GM12878 (cell line): ENCODE measurements at regions not wholly inside any gene's neighbourhood (a gene's known extent, or its start where the extent isn't known, plus 50 kb on each side); places are given as distances from the start of the nearest gene placed in this dataset.

Experiments used
- ATAC-seq: fragments of 200-7000 bp; cut with Tn5 transposase; 3 replicates; pipeline ENCODE4 v1.9.1; 2020; ENCODE audit warnings: mild to moderate bottlenecking, moderate library complexity
- BruUV-seq: library from RNA; stranded (reverse); fragments of 400-500 nt; replicated peaks from 2 replicates; lab custom pipeline; 2021; lab: Mats Ljungman, UMichigan
- CTCF ChIA-PET: fragments of 300-600 bp; sonication (Branson Sonifier 250); formaldehyde crosslinking; extraction: SDS; loops from one replicate; lab custom pipeline; 2021; ENCODE audit warnings: inconsistent platforms; lab: Yijun Ruan, JAX
- POLR2A ChIA-PET: fragments of 350-600 bp; formaldehyde crosslinking; extraction: SDS; loops from one replicate; lab custom pipeline; 2021; ENCODE audit warnings: inconsistent platforms; lab: Charles Lee
- RAD21 ChIA-PET: fragments of 300-600 bp; sonication (Branson Sonifier 250); formaldehyde crosslinking; loops from one replicate; lab custom pipeline; 2023; ENCODE audit warnings: antibody characterized with exemption; ENCODE audit not compliant: unreplicated experiment; lab: Charles Lee
- SMC1A ChIA-PET: fragments of 300-600 bp; sonication (Branson Sonifier 250); formaldehyde crosslinking; loops from one replicate; lab custom pipeline; 2023; ENCODE audit not compliant: unreplicated experiment, uncharacterized antibody; lab: Charles Lee
- DNase-seq: peaks from one replicate; pipeline ENCODE4 v3.0.0-alpha.2; 2011; ENCODE audit warnings: low read depth, low spot score
- FAIRE-seq: peaks from 3 replicates; lab custom pipeline; 2011; peaks lifted over from hg19 to GRCh38; lab: Jason Lieb, UNC
- H2AFZ ChIP-seq: 2 replicates; pipeline ENCODE4 v1.6.0; 2011; ENCODE audit warnings: low read depth, low read length, control low read depth; ENCODE audit not compliant: control insufficient read depth
- H3K27ac ChIP-seq: 2 replicates; pipeline ENCODE4 v1.5.1; 2011; ENCODE audit warnings: control low read depth; ENCODE audit not compliant: control insufficient read depth, insufficient read depth
- H3K27me3 ChIP-seq, 2 experiments: replicated peaks in 1 of 2; 2 replicates each; pipeline versions ENCODE4 v1.6.0 to v1.6.1; 2011; ENCODE audit warnings: low read length in 1 of 2; ENCODE audit not compliant: control insufficient read depth in 2 of 2, insufficient read depth in 2 of 2
- H3K36me3 ChIP-seq, 2 experiments: 2 replicates each; pipeline ENCODE4 v1.5.1; 2011; ENCODE audit warnings: low read length in 1 of 2; ENCODE audit not compliant: control insufficient read depth in 2 of 2, insufficient read depth in 2 of 2
- H3K4me1 ChIP-seq: 2 replicates; pipeline ENCODE4 v1.6.1; 2011; ENCODE audit warnings: mild to moderate bottlenecking, low read length, moderate library complexity, mixed read lengths; ENCODE audit not compliant: control insufficient read depth, insufficient read depth
- H3K4me2 ChIP-seq: 2 replicates; pipeline ENCODE4 v1.6.0; 2011; ENCODE audit warnings: control low read depth; ENCODE audit not compliant: control insufficient read depth, insufficient read depth
- H3K4me3 ChIP-seq: fragments of 200-600 bp; sonication (generic); 2 replicates; pipeline ENCODE4 v1.5.1; 2016
- H3K79me2 ChIP-seq: 2 replicates; pipeline ENCODE4 v1.6.0; 2011; ENCODE audit warnings: low read length; ENCODE audit not compliant: control insufficient read depth, insufficient read depth
- H3K9ac ChIP-seq: 2 replicates; pipeline ENCODE4 v1.8.0; 2011; ENCODE audit warnings: low read length, control low read depth, mixed read lengths; ENCODE audit not compliant: control insufficient read depth, insufficient read depth
- H3K9me3 ChIP-seq: replicated peaks from 3 replicates; pipeline ENCODE4 v1.5.1; 2011; ENCODE audit warnings: mild to moderate bottlenecking, low read length; ENCODE audit not compliant: control insufficient read depth, insufficient read depth
- H4K20me1 ChIP-seq: 2 replicates; pipeline ENCODE4 v1.6.0; 2011; ENCODE audit not compliant: control insufficient read depth, insufficient read depth
- MEF2A ChIP-seq: IDR thresholded peaks from 2 replicates; pipeline ENCODE4 v1.6.1; 2011; ENCODE audit warnings: low read depth, mild to moderate bottlenecking, low read length, moderate library complexity; ENCODE audit not compliant: insufficient read depth
- NRF1 ChIP-seq: conservative IDR thresholded peaks from 2 replicates; pipeline ENCODE4 v1.6.1; 2011; ENCODE audit warnings: mild to moderate bottlenecking, low read depth, low read length, improper control_type of control experiment
- RUNX3 ChIP-seq: IDR thresholded peaks from 2 replicates; pipeline ENCODE4 v1.6.1; 2012; ENCODE audit warnings: low read length, inconsistent platforms
- ZNF24 ChIP-seq: fragments of 450-650 bp; IDR thresholded peaks from 2 replicates; pipeline ENCODE4 v1.6.1; 2017; ENCODE audit warnings: antibody characterized with exemption, mild to moderate bottlenecking
- WGBS: methylation state at CpG from one replicate; pipeline ENCODE4 v1.1.6; 2016; ENCODE audit warnings: low lambda C conversion rate; ENCODE audit not compliant: insufficient replicate concordance, insufficient coverage; ENCODE audit errors: missing lambda C conversion rate; 5-methylcytosine and 5-hydroxymethylcytosine counted together
- in situ Hi-C: fragments of 300-500 bp; cut with MboI; formaldehyde crosslinking; loops from 9 replicates; pipeline ENCODE4 v1.14.3; 2018; ENCODE audit warnings: mixed read lengths
- intact Hi-C: fragments of 100-400 bp; cut with micrococcal nuclease; formaldehyde crosslinking; loops from one replicate; pipeline ENCODE4 v1.14.2; 2022; ENCODE audit not compliant: unreplicated experiment
- TF ChIP-seq, protein P1 (sequence below): fragments of 450-650 bp; IDR thresholded peaks from 2 replicates; pipeline ENCODE4 v1.6.1; 2016; ENCODE audit warnings: mild to moderate bottlenecking
- TF ChIP-seq, protein P2 (sequence below): fragments of 450-650 bp; IDR thresholded peaks from 2 replicates; pipeline ENCODE4 v1.6.1; 2014; ENCODE audit warnings: mild to moderate bottlenecking

DNA sequence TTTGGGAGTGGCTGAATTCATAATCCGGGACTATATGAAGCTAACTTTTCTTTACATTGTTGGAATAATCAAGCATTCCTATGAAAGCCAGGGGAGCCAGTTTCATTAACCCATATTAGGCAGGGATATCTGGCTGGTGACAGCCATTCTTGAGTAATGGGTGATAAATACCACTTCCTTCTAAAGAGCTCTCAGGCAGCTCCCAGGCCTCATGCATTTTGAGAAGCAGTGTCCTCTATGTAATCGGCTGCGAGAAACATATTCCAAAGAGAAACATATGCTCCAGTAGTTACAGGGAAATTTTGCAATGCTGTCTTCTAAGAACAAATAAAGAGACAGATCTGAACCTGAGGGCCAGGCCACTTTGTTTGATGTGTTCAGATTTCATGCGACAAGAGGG is 83.1 kb downstream of the MSX2 start (continued):
- TF ChIP-seq, protein P1, sequence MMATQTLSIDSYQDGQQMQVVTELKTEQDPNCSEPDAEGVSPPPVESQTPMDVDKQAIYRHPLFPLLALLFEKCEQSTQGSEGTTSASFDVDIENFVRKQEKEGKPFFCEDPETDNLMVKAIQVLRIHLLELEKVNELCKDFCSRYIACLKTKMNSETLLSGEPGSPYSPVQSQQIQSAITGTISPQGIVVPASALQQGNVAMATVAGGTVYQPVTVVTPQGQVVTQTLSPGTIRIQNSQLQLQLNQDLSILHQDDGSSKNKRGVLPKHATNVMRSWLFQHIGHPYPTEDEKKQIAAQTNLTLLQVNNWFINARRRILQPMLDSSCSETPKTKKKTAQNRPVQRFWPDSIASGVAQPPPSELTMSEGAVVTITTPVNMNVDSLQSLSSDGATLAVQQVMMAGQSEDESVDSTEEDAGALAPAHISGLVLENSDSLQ, result no peak

GRCh38 chr5:174806729-174807128 is 82.3 kb downstream of the MSX2 start:
- intact Hi-C loops, result no loop called here
- Histone ChIP-seq H2AFZ (no peak overlapping the region), H3K27me3 (no peaks in the 10 kb centered on the region; a peak in 1 of 4 replicates), H3K4me1 (no peaks in the 10 kb centered on the region), H3K9me3 (no peaks in the 10 kb centered on the region; the same call in 2 of the 3 replicates), H3K4me3 (no peak overlapping the region), H3K27ac (no peak overlapping the region), H4K20me1 (no peaks in the 10 kb centered on the region), H3K9ac (no peak overlapping the region), H3K4me2 (no peak overlapping the region), H3K36me3 (no peaks in the 10 kb centered on the region), H3K79me2 (no peaks in the 10 kb centered on the region)
- ATAC-seq, result no peak
- WGBS, result 39% methylated on average over 5 of the region's 5 CpGs
- DNase-seq, result no peak
- SMC1A ChIA-PET, result no interaction called here
- CTCF ChIA-PET, result no interaction called here
- TF ChIP-seq MEF2A (0 out of 2 replicates have a peak, but pooled peaks have one; percentile 14), RUNX3 (peak; percentile 61), ZNF24 (no peak), NRF1 (no peak)
- in situ Hi-C loops, result no loop called here
- RAD21 ChIA-PET, result no interaction called here
- no peak for FAIRE-seq
- POLR2A ChIA-PET, result no interaction called here
- no TSS peak for BruUV-seq

GRCh38 chr5:174801798-174802197 is 77.4 kb downstream of the MSX2 start:
- TF ChIP-seq, protein P2, sequence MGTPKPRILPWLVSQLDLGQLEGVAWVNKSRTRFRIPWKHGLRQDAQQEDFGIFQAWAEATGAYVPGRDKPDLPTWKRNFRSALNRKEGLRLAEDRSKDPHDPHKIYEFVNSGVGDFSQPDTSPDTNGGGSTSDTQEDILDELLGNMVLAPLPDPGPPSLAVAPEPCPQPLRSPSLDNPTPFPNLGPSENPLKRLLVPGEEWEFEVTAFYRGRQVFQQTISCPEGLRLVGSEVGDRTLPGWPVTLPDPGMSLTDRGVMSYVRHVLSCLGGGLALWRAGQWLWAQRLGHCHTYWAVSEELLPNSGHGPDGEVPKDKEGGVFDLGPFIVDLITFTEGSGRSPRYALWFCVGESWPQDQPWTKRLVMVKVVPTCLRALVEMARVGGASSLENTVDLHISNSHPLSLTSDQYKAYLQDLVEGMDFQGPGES, result no peak
- no peak for ATAC-seq
- DNase-seq, result no peak
- no peak overlapping the region for H3K27ac ChIP-seq
- H3K4me2 ChIP-seq, result no peak overlapping the region
- H3K27me3 ChIP-seq, result no peaks in the 10 kb centered on the region; a peak in 1 of 4 replicates
- H3K9me3 ChIP-seq, result no peaks in the 10 kb centered on the region; the same call in 2 of the 3 replicates
- no peaks in the 10 kb centered on the region for H4K20me1 ChIP-seq
- no peak overlapping the region for H3K9ac ChIP-seq
- WGBS, result 8% methylated on average over 2 of the region's 2 CpGs
- no peaks in the 10 kb centered on the region for H3K4me1 ChIP-seq
- RAD21 ChIA-PET, result no interaction called here
- H3K36me3 ChIP-seq, result no peaks in the 10 kb centered on the region
- H2AFZ ChIP-seq, result no peak overlapping the region
- no peak overlapping the region for H3K4me3 ChIP-seq
- SMC1A ChIA-PET, result interaction anchor here (0.6 kb wide), 1 partner anchor 39 kb away, joined by 4 read pairs; no protein-coding TSS in a partner anchor
- FAIRE-seq, result no peak
- in situ Hi-C loops (no loop called here), intact Hi-C loops (no loop called here)
- BruUV-seq, result no TSS peak
- H3K79me2 ChIP-seq, result no peaks in the 10 kb centered on the region
- POLR2A ChIA-PET, result no interaction called here
- CTCF ChIA-PET, result no interaction called here
